NCI-H2227 treated with DMSO at 0.1 percent for 48 hours (cell line): ENCODE measurements at regions not wholly inside any gene's neighbourhood (a gene's known extent, or its start where the extent isn't known, plus 50 kb on each side); places are given as distances from the start of the nearest gene placed in this dataset.
"Not testable (repeated sequence)": the region's sequence is repeated elsewhere in the genome, so short reads cannot be mapped to it uniquely, and the experiment has no call there.

Source experiments
- DNase-seq: peaks from one replicate; lab custom pipeline; 2025; lab: John Stamatoyannopoulos, UW

DNA sequence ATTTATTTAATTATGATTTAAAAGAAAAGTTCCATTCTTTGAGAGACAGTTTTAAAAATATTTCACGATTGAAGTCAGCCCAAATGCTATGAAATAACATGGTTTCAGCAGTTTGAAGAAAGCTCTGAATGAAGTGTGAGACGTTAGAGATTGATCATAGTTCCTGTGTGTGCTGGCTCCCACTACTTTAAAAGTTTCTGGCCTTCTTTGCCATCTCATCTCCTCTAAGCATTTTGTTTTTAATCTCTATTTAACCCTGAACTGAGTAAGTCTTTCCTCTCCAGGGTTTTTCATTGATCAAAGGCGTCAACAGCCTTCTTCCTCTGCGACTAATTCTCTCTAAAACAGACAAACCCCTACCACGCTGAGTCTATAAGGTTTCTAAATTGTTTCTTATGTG is 225.3 kb upstream of the B3GALT2 start:
- no peak for DNase-seq

GRCh38 chr1:193411215-193411614 is 224.8 kb upstream of the B3GALT2 start:
- no peak for DNase-seq

GRCh38 chr1:193408782-193409293 is 222.4 kb upstream of the B3GALT2 start:
- no peak for DNase-seq

DNA sequence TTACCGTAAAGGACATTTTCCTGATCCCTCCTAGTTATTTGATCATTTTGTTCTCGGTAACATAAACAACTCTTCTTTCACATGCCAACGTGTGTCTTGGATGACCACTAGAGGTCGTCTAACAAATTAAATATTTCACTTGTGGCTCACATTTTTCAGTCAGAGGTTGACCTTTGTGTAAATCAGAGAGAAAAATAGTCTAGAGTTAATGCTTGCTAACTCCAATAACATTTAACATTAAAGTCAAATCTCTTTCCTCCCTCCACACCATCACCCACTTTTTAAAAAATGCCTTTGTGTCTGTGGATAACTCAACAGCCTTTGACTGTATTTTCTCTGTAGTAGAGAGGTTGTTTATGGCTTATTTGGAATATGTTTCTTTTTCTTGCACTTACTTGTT is 220.5 kb upstream of the B3GALT2 start:
- DNase-seq = no peak

DNA sequence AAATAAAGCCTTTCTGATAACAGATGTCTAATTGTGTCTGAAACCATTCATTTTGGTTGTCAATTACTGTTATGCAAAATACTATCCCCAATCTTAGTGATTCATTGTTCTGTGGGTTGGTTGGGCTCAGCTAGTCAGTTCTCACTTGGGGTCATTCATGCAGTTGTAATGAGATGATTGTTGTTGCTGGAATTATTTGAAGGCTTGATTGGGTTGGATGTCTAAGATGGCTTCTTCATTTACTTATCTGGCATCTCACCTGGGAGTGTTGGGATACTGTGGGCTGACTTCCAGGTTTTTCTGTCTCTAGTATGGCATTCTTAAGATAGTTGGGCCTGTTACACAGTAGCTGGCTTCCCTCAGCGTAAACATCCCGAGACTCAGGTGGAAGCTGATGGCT is 217.8 kb upstream of the B3GALT2 start:
- DNase-seq = no peak

DNA sequence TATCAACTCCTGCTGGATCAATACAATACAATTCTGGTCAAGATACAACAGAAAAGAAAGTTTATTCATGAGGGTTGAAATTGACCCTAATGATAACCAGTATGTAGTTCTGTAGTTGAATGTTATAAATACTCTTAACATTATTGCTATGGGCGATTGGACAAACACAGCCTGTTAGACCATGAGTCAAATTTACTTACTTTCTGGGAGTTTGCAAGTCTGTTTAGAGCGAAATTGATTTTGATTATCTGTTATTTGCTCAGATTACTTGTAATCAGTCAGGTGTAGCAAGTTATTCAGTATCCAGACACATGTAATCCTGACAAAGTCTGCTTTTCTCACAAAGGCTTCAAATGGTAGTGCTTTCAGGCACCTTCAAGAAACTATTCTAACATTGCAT is 216.6 kb upstream of the B3GALT2 start:
- DNase-seq = no peak

- no peak for DNase-seq
Observed at GRCh38 chr1:193402037-193402436, 215.6 kb upstream of the B3GALT2 start.

GRCh38 chr1:193394336-193394735 is 207.9 kb upstream of the B3GALT2 start:
- no peak for DNase-seq

DNA sequence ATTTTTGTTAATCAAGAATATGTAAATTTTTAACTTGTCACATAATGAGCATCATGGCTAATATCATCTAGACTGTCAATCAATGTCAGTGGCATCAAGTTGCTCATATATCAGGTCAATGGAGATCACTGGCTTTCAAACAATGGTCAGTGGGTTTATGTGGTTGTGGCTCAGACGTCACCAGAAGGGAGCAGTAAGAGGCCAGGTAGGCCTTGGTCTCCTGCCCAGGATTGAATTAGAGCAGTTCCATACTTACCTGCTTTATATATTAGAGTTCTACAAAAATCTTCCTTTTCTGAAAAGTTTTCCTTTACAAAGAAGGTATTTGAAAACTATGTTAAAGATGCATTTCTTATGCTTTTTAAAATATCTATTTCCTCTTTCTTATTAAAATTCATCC is 206.3 kb upstream of the B3GALT2 start:
- DNase-seq = no peak

DNA sequence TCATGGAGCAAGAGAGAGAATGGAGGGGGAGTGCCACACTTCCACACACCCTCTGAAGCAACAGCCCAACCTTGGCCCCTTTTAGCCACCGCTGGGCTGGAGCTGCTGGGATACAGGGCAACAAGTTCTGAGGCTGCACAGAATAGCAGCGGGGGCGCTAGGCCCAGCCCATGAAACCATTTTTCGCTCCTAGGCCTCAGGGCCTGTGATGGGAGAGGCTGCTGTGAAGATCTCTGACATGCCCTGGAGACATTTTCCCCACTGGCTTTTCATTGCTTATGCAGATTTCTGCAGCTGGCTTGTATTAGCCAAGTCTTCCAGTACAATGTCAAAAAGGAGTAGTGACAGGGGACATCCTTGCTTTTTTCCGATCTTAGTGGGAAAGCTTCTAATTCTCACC is 202.3 kb upstream of the B3GALT2 start:
- no peak for DNase-seq

DNA sequence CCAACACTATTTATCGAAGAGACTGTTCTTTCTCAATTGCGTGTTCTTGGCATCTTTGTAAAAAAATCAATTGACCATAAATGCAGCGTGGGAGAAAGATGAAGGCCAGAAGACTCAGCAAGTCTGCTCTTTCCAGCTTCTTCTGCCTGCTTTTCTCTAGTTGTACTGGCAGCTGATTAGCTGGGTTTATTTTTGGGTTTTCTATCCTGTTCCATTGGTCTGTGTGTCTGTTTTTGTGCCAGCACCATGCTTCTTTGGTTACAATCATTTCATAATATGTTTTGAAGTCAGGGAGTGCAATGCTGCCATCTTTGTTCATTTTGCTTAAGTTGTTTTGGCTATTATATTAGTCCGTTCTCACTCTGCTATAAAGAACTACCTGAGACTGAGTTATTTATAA is 201.8 kb upstream of the B3GALT2 start:
- DNase-seq = no peak

- DNase-seq = no peak
Observed at GRCh38 chr1:193387406-193387805, 201.0 kb upstream of the B3GALT2 start.

GRCh38 chr1:193378451-193378850 is 192.0 kb upstream of the B3GALT2 start:
- DNase-seq = not testable (repeated sequence)

DNA sequence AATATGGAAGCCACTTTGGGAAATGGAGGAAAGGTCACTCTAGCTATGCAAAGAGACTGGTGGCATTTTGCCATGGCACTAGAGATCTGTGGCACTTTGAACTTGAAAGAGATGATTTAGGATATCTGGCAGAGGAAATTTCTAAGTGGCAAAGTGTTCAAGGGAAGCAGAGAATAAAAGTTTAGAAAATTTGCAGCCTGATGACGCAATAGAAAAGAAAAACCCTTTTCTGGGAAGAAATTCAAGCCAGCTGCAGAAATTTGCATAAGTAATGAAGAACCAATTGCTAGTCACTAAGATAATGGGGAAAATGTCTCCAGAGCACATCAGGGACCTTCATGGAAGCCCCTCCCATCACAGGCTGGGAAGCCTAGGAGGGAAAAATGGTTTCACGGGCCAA is 191.1 kb upstream of the B3GALT2 start:
- no peak for DNase-seq

DNA sequence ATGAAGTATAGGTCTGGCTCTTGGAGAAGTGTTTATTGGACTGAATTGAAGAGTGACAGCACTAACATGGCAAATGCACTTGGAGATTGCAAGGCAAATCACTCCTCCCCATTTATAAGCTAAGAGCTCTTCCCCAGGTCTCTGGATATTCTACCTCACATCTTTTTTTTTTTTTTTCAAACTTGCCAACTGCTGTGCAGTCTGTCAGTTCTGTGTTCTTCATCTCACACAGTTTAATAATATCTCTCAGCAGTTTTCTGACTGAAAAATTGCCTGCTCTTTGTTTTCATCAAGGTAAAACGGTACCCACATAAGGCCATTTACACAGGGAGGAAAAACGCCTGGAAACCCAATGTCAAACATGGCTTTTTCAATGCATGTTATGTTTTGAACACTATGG is 186.1 kb upstream of the B3GALT2 start:
- no peak for DNase-seq

GRCh38 chr1:193368302-193368701 is 181.9 kb upstream of the B3GALT2 start:
- DNase-seq = no peak

DNA sequence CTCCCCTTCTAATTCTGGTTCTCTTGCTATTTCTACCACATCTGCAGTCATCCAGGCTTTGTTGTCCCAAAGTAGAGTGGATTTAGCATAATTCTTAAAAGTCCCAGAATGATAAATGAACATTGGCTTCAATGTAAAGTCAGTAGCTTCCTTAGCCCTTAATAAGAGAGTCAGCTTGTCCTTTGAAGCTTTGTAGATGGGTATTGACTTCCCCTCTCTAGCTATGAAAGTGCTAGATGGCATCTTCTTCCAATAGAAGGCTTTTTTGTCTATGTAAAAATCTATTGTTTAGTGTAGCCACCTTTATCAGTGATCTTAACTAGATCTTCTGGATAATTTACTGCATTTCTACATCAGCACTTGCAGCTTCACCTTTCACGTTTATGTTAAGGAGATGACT is 181.4 kb upstream of the B3GALT2 start:
- DNase-seq = no peak

DNA sequence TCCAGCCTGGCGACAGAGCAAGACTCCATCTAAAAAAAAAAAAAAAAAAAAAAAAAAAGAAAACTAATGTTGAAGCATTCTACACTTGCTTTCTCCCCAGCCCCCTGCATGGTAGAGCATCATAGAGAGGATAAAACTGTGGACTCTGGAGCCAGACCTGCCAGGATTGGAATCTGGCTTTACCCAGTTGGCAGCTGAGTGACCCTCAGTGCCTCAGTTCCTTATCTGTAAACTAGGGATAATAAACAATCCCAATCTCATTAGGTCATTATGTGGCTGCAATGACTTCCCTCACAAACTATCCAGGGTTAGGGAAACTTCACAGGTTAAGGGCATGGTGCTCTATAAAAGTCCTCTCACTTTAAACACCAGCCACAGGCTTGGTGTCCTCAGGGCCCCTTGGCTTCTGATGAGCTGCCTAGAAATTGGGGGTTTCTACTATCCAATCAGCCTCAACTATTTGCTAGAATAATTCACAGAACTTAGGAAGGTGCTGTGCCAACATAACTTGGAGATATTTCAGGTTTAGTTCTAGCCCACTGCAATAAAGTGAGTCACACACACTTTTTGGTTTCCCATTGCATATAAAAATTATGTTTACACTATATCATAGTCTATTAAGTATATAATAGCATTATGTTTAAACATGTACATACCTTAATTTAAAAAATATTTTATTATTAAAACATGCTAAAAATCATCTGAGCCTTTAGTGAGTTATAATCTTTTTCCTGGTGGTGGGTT is 180.5 kb upstream of the B3GALT2 start:
- no peak for DNase-seq

DNA sequence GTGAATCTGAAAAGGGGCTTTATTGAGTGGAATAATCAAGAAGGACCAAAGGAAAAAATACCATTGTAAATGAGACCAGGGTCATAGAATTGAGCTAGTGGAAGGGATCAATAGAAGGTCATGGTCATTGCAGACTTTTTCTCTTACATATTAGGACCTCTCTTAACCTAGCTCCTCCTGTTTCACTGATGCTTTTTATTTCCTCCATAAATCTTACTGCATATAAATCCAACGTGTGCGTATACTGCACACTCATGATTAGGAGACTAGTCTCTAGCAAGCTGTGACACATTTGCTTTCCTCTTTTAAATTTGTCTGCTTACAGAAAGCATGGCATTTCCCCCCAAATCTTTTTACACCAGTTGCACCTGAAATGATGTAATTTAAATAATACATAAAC is 179.6 kb upstream of the B3GALT2 start:
- DNase-seq = no peak

- DNase-seq = no peak
Observed at GRCh38 chr1:193359631-193360030, 173.2 kb upstream of the B3GALT2 start.

DNA sequence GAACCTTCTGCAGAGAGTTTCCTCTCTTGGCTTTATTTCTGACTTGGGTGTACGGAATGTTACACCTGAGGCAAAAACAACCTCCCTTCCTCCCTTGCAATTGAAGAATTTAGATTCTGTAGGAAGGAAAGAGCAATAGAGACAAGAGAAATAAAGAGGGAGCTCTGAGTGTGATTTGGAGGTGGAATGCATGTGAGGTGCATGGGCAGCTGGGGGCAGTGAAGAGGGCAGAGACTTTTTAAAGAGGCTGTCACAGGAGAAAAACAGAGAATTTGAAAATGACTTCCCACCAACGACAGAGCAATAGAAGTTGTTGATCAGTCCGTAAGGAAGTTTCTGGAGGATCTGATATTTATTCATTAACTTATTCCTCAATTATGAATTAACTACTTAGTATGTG is 172.0 kb upstream of the B3GALT2 start:
- DNase-seq = no peak

DNA sequence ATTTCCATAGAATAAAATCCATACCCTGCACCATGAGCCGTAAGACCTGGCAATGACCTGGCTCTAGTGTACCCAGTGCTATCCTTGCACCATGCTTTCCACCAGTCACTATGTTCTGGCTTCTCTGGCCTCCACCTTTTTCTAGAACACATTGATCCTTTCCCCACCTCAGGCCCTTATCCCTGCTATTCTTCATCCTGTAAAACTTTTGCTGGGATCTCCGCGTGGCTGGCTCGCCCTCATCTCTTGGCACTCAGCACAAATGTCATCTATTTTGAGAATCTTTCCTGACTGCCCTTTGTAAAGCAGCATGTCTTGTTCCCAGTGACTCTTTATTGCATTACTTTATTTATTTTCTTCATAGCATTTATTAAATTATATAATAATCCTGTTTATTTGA is 169.8 kb upstream of the B3GALT2 start:
- no peak for DNase-seq

DNA sequence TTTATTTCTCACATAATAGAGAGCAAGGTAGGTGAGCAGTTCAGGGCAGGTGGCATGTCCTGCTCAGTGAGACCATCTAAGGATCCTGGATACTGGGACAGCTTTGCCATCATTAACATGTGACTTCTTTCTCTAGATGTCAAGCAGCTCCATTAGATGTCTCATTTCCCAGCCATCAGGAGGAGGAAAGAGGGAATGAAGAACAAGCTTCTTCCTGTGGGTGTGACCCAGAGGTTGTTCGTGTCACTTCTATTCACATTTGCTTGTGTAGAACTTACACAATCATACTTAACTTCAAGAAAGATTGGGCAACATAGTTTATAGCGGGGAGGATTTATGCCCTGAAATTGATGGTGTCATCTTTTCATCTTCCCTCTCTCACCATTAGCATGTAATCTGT is 169.2 kb upstream of the B3GALT2 start:
- DNase-seq = no peak

GRCh38 chr1:193355178-193355577 is 168.8 kb upstream of the B3GALT2 start:
- DNase-seq = no peak
